ENCODE measurements at regions not wholly inside any gene's neighbourhood (a gene's known extent, or its start where the extent isn't known, plus 50 kb on each side); places are given as distances from the start of the nearest gene placed in this dataset.
"Not testable (repeated sequence)": the region's sequence is repeated elsewhere in the genome, so short reads cannot be mapped to it uniquely, and the experiment has no call there.

DNA sequence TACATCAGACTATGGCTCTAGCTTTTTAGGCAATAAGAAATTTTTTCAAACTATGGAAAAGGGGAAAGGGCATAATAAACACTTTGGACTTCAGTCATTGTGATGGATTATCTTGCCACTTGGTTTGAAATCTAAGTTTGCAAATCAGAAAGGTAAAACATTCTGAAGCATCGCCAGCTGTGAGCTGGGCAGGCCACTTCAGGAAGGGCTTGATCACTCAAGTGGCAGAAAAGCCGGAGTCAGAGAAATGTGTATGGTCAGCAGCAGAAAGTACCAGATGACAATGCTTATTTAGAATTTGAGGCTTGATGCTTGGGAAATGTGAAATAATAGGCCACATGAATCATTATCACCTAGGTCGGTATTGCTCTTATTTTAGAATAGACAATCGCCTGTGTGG, 79.7 kb downstream of the ZNF648 start:
- ATAC-seq, result no peak
- Histone ChIP-seq H3K4me3 (no peak overlapping the region), H3K9me3 (no peaks in the 10 kb centered on the region), H3K36me3 (no peaks in the 10 kb centered on the region), H3K27me3 (no peaks in the 10 kb centered on the region), H3K4me1 (no peaks in the 10 kb centered on the region), H3K27ac (no peak overlapping the region)
- DNase-seq, result no peak
- WGBS (ENCODE audit: insufficient coverage, low coverage, low lambda C conversion rate, missing lambda C conversion rate), result 70% methylated on average over 4 of the region's 4 CpGs
- TF ChIP-seq, protein P1, sequence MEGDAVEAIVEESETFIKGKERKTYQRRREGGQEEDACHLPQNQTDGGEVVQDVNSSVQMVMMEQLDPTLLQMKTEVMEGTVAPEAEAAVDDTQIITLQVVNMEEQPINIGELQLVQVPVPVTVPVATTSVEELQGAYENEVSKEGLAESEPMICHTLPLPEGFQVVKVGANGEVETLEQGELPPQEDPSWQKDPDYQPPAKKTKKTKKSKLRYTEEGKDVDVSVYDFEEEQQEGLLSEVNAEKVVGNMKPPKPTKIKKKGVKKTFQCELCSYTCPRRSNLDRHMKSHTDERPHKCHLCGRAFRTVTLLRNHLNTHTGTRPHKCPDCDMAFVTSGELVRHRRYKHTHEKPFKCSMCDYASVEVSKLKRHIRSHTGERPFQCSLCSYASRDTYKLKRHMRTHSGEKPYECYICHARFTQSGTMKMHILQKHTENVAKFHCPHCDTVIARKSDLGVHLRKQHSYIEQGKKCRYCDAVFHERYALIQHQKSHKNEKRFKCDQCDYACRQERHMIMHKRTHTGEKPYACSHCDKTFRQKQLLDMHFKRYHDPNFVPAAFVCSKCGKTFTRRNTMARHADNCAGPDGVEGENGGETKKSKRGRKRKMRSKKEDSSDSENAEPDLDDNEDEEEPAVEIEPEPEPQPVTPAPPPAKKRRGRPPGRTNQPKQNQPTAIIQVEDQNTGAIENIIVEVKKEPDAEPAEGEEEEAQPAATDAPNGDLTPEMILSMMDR (IDR thresholded peaks at IDR 0.05), result no peak
- TF ChIP-seq POLR2A (IDR thresholded peaks at IDR 0.05), result no peak
- intact Hi-C loops (cut with DNase I), result no loop called here

DNA sequence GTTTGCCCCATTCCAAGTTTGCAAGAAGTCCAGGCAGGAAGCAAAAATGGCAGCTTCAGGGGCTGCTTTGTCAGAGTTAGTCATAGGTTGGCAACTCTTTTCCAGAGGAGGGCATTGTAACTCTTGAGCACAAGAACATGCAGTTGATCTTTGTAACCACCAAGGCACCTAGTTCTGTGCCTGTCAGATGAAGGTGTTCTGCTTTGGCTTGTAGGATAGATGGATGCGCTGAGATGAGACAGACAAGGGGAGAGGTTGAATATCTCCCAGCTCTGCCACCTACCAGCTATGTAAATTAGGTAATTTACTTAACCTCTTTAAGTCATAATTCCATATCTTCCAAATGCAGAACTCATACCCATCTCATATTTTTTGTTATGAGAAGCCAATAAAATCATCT, 89.3 kb downstream of the ZNF648 start:
- ATAC-seq, result no peak
- intact Hi-C loops (cut with DNase I), result no loop called here
- no peak overlapping the region for H3K27ac ChIP-seq
- no peak overlapping the region for H3K4me3 ChIP-seq
- TF ChIP-seq, protein P1 (IDR thresholded peaks at IDR 0.05), result no peak
- TF ChIP-seq POLR2A (IDR thresholded peaks at IDR 0.05), result no peak
- whole genome bisulfite sequencing (ENCODE audit: insufficient coverage, low coverage, low lambda C conversion rate, missing lambda C conversion rate), result 83% methylated on average over 1 of the region's 1 CpG
- H3K9me3 ChIP-seq, result no peaks in the 10 kb centered on the region
- DNase-seq, result no peak
- H3K4me1 ChIP-seq, result no peaks in the 10 kb centered on the region
- no peaks in the 10 kb centered on the region for H3K36me3 ChIP-seq
- no peaks in the 10 kb centered on the region for H3K27me3 ChIP-seq

DNA sequence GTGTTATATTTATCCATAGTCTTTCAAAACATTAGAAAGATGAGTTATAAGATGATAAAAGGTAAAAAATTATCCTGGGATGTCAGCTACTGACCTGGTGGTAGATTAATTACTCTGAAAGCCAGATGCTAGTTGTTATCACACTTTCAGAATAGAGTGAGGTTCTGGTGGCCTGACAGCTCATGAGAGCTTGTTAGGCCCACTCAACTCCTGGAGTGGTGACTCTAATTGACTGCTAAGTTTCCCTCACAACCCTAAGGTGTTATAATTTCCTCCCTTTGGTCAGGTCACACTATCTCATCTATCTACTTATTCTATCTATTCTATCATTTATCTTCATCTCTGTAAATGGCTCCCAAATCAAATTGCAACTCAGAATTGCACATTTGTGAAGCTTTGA, 90.1 kb downstream of the ZNF648 start:
- H3K27ac ChIP-seq, result no peak overlapping the region
- TF ChIP-seq, protein P1 (IDR thresholded peaks at IDR 0.05), result no peak
- TF ChIP-seq POLR2A (IDR thresholded peaks at IDR 0.05), result no peak
- DNase-seq (no peak), ATAC-seq (no peak)
- H3K36me3 ChIP-seq, result no peaks in the 10 kb centered on the region
- H3K9me3 ChIP-seq, result no peaks in the 10 kb centered on the region
- intact Hi-C loops (cut with DNase I), result no loop called here
- H3K27me3 ChIP-seq, result no peaks in the 10 kb centered on the region
- H3K4me3 ChIP-seq, result no peak overlapping the region
- no peaks in the 10 kb centered on the region for H3K4me1 ChIP-seq

DNA sequence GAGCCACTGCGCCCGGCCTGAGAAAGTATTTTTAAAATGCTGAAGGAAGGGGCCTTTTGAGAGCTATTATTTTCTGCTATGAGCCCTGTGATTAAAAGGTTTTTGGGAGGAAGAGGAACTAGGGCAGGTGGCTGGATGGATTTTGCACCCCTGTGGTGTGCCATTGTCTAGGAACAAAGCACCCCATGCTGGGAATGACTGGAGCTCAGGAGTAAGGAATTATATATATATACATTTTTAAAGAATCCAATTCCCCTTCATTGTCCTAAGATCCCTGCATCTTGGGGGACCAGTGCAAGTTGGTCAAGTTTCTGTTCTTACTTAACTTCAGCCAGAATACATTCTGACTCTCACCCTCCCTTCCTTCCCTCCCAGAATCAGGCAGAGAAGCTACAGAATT, 91.6 kb downstream of the ZNF648 start:
- Histone ChIP-seq H3K9me3 (no peaks in the 10 kb centered on the region), H3K36me3 (no peaks in the 10 kb centered on the region), H3K4me1 (no peaks in the 10 kb centered on the region), H3K4me3 (no peak overlapping the region), H3K27me3 (no peaks in the 10 kb centered on the region), H3K27ac (no peak overlapping the region)
- DNase-seq, result no peak
- TF ChIP-seq, protein P1 (IDR thresholded peaks at IDR 0.05), result no peak
- no peak for TF ChIP-seq POLR2A (IDR thresholded peaks at IDR 0.05)
- WGBS (ENCODE audit: insufficient coverage, low coverage, low lambda C conversion rate, missing lambda C conversion rate), result 75% methylated on average over 2 of the region's 2 CpGs
- ATAC-seq, result no peak
- intact Hi-C loops (cut with DNase I), result no loop called here

DNA sequence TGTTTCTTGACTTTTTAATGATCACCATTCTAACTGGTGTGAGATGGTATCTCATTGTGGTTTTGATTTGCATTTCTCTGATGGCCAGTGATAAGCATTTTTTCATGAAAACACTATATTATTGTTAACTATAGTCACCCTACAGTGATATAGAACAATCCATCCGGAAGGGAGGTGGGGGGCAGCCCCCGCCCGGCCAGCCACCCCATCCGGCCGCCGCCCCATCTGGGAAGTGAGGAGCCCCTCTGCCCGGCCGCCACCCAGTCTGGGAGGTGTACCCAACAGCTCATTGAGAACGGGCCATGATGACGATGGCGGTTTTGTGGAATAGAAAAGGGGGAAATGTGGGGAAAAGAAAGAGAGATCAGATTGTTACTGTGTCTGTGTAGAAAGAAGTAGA, 106.8 kb downstream of the ZNF648 start:
- ATAC-seq; H3K36me3 ChIP-seq; intact Hi-C loops (cut with DNase I); H3K4me3 ChIP-seq; H3K27me3 ChIP-seq; DNase-seq; H3K27ac ChIP-seq; H3K4me1 ChIP-seq; H3K9me3 ChIP-seq: not testable (repeated sequence)
- 86% methylated on average over 11 of the region's 11 CpGs for WGBS (ENCODE audit: insufficient coverage, low coverage, low lambda C conversion rate, missing lambda C conversion rate)

DNA sequence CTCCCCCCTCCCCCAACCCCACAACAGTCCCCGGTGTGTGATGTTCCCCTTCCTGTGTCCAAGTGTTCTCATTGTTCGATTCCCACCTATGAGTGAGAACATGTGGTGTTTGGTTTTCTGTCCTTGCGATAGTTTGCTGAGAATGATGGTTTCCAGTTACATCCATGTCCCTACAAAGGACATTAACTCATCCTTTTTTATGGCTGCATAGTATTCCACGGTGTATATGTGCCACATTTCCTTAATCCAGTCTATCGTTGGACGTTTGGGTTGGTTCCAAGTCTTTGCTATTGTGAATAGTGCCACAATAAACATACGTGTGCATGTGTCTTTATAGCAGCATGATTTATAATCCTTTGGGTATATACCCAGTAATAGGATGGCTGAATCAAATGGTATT, 107.3 kb downstream of the ZNF648 start:
- H3K27ac ChIP-seq; H3K4me3 ChIP-seq; ATAC-seq; intact Hi-C loops (cut with DNase I); H3K9me3 ChIP-seq; H3K36me3 ChIP-seq; H3K27me3 ChIP-seq; DNase-seq; H3K4me1 ChIP-seq: not testable (repeated sequence)
- 74% methylated on average over 7 of the region's 7 CpGs for WGBS (ENCODE audit: insufficient coverage, low coverage, low lambda C conversion rate, missing lambda C conversion rate)

All from right lobe of liver (tissue), 6 donors.